Panc1 (cell line): ENCODE measurements at regions not wholly inside any gene's neighbourhood (a gene's known extent, or its start where the extent isn't known, plus 50 kb on each side); places are given as distances from the start of the nearest gene placed in this dataset.

Source experiments
- CTCF ChIP-seq: fragments of 450-650 bp; IDR thresholded peaks from 2 replicates; pipeline ENCODE4 v1.5.1; 2017; ENCODE audit warnings: mild to moderate bottlenecking
- POLR2AphosphoS5 ChIP-seq: IDR thresholded peaks from 2 replicates; pipeline ENCODE4 v1.6.1; 2012; ENCODE audit warnings: mild to moderate bottlenecking, low read depth, low read length, moderate library complexity
- REST ChIP-seq, 2 experiments: IDR thresholded peaks; 2 replicates each; pipeline ENCODE4 v1.6.1; 2011 to 2012; ENCODE audit warnings: low read depth in 2 of 2, control low read depth in 1 of 2, low read length in 1 of 2, mild to moderate bottlenecking in 1 of 2, moderate library complexity in 1 of 2; ENCODE audit not compliant: insufficient read depth in 1 of 2
- SIN3A ChIP-seq: IDR thresholded peaks from 2 replicates; pipeline ENCODE4 v1.6.1; 2012; ENCODE audit warnings: low read depth, mild to moderate bottlenecking, low read length, moderate library complexity, borderline replicate concordance; ENCODE audit not compliant: insufficient read depth

- TF ChIP-seq CTCF = no peak
- no peak for TF ChIP-seq REST (IDR thresholded peaks at IDR 0.05; ENCODE audit: insufficient read depth in 1 of 2, low read depth in 2 of 2, low read length in 1 of 2)
- TF ChIP-seq POLR2AphosphoS5 = no peak
- no peak for TF ChIP-seq SIN3A
These were observed 239.1 kb downstream of the SEC14L1 start for GRCh38 chr17:77379832-77380231.
